Stomach (tissue), 8 donors: ENCODE measurements at regions not wholly inside any gene's neighbourhood (a gene's known extent, or its start where the extent isn't known, plus 50 kb on each side); places are given as distances from the start of the nearest gene placed in this dataset.

Source experiments
- DNase-seq, 2 donors: peaks; one replicate each; pipeline versions ENCODE4 v3.0.0 to v3.0.0-alpha.2; 2013 to 2019
- H3K27ac ChIP-seq, 5 donors: fragments of 200-600 bp in 4 of 5; sonication (generic) in 4 of 5; one replicate each; pipeline ENCODE4 v1.5.1; 2013 to 2019; ENCODE audit warnings: mild to moderate bottlenecking in 1 of 5, moderate library complexity in 1 of 5
- H3K27me3 ChIP-seq, 3 donors: fragments of 200-600 bp; sonication (generic); one replicate each; pipeline ENCODE4 v1.5.1; 2017 to 2019; ENCODE audit warnings: mixed run types in 1 of 3
- H3K36me3 ChIP-seq, 4 donors: fragments of 200-600 bp; sonication (generic); 1 replicate in 3 of 4; 2 replicates in 1 of 4; pipeline ENCODE4 v1.5.1; 2016 to 2019
- H3K4me1 ChIP-seq, 4 donors: fragments of 200-600 bp; sonication (generic); one replicate each; pipeline ENCODE4 v1.5.1; 2016 to 2019
- H3K4me3 ChIP-seq, 4 donors: fragments of 200-600 bp; sonication (generic) in 3 of 4; one replicate each; pipeline ENCODE4 v1.5.1; 2016 to 2019; ENCODE audit warnings: mild to moderate bottlenecking in 1 of 4
- H3K9me3 ChIP-seq, 4 donors: fragments of 200-600 bp; sonication (generic); one replicate each; pipeline ENCODE4 v1.5.1; 2016 to 2019
- CTCF ChIP-seq, 7 experiments: fragments of 450-650 bp in 4 of 7; fragments of 200-600 bp in 3 of 7; sonication (generic) in 3 of 7; IDR thresholded peaks; one replicate each; pipeline ENCODE4 v1.5.1; 2016 to 2019; ENCODE audit warnings: antibody characterized with exemption in 7 of 7, control low read depth in 2 of 7, mild to moderate bottlenecking in 1 of 7
- EP300 ChIP-seq: sonication (generic); formaldehyde crosslinking; IDR thresholded peaks from one replicate; pipeline ENCODE4 v1.6.1; 2017; ENCODE audit warnings: antibody characterized with exemption
- POLR2A ChIP-seq, 4 donors: fragments of 450-650 bp; IDR thresholded peaks; one replicate each; pipeline ENCODE4 v1.6.1; 2016; ENCODE audit warnings: antibody characterized with exemption in 4 of 4, control low read depth in 2 of 4, mild to moderate bottlenecking in 1 of 4, moderate library complexity in 1 of 4
- POLR2AphosphoS5 ChIP-seq, 3 donors: sonication (generic); formaldehyde crosslinking; IDR thresholded peaks; one replicate each; pipeline ENCODE4 v1.6.1; 2016; ENCODE audit warnings: antibody characterized with exemption in 3 of 3
- WGBS, 5 donors: extraction: QIAGEN DNeasy Blood & Tissue Kit in 3 of 5; methylation state at CpG; one replicate each; pipeline versions ENCODE4 v1.1.5 to v1.1.7; 2013 to 2018; 5-methylcytosine and 5-hydroxymethylcytosine counted together
- intact Hi-C: fragments of 100-400 bp; cut with DNase I; formaldehyde crosslinking; loops from one replicate; pipeline ENCODE4 v1.15.1; 2023; ENCODE audit warnings: low total_unique reads
- donor health status: healthy with polysubstance abuse.
- donor health status: Bipolar disorder and iron deficiency.
- donor health status: healthy.

GRCh38 chr1:90799326-90799725, 82.2 kb upstream of the BARHL2 start:
- H3K4me3 ChIP-seq = no peak overlapping the region
- H3K27me3 ChIP-seq = peaks cover 0 to 22% (median 4%) of the 10 kb centered on the region in 3 donors
- no peak overlapping the region for H3K27ac ChIP-seq
- 81 to 88% (median 87%) methylated on average over 8 of the region's 8 CpGs for WGBS, 5 donors
- TF ChIP-seq POLR2A (IDR thresholded peaks at IDR 0.05) (no peak), POLR2AphosphoS5 (IDR thresholded peaks at IDR 0.05) (no peak), CTCF (IDR thresholded peaks at IDR 0.05) (no peak), EP300 (no peak)
- H3K4me1 ChIP-seq = no peaks in the 10 kb centered on the region
- no peaks in the 10 kb centered on the region for H3K36me3 ChIP-seq
- no peak for DNase-seq
- intact Hi-C loops = no loop called here
- no peaks in the 10 kb centered on the region for H3K9me3 ChIP-seq

- TF ChIP-seq EP300 = no peak
- TF ChIP-seq CTCF (IDR thresholded peaks at IDR 0.05) = no peak
- no peak for TF ChIP-seq POLR2AphosphoS5 (IDR thresholded peaks at IDR 0.05)
- no peak for TF ChIP-seq POLR2A (IDR thresholded peaks at IDR 0.05)
- peaks cover 0 to 22% (median 4%) of the 10 kb centered on the region in 3 donors for H3K27me3 ChIP-seq
- DNase-seq = no peak
- 50 to 66% (median 64%) methylated on average over 2 of the region's 2 CpGs for WGBS, 5 donors
- intact Hi-C loops = no loop called here
- no peak overlapping the region for H3K27ac ChIP-seq
- no peaks in the 10 kb centered on the region for H3K4me1 ChIP-seq
- H3K4me3 ChIP-seq = no peak overlapping the region
- no peaks in the 10 kb centered on the region for H3K36me3 ChIP-seq
- no peaks in the 10 kb centered on the region for H3K9me3 ChIP-seq
These were observed 81.8 kb upstream of the BARHL2 start for GRCh38 chr1:90798883-90799282.

- peaks cover 0 to 22% (median 4%) of the 10 kb centered on the region in 3 donors for H3K27me3 ChIP-seq
- intact Hi-C loops = no loop called here
- TF ChIP-seq POLR2AphosphoS5 (IDR thresholded peaks at IDR 0.05) (no peak), EP300 (no peak), CTCF (IDR thresholded peaks at IDR 0.05) (no peak), POLR2A (IDR thresholded peaks at IDR 0.05) (no peak)
- H3K36me3 ChIP-seq = no peaks in the 10 kb centered on the region
- H3K9me3 ChIP-seq = no peaks in the 10 kb centered on the region
- DNase-seq = no peak
- no peak overlapping the region for H3K27ac ChIP-seq
- 79 to 97% (median 90%) methylated on average over 1 of the region's 1 CpG for WGBS, 5 donors
- H3K4me3 ChIP-seq = no peak overlapping the region
- no peaks in the 10 kb centered on the region for H3K4me1 ChIP-seq
These were observed 81.2 kb upstream of the BARHL2 start for GRCh38 chr1:90798344-90798743.

- no peak for DNase-seq
- TF ChIP-seq POLR2A (IDR thresholded peaks at IDR 0.05) (no peak), EP300 (no peak), CTCF (IDR thresholded peaks at IDR 0.05) (no peak), POLR2AphosphoS5 (IDR thresholded peaks at IDR 0.05) (no peak)
- Histone ChIP-seq H3K9me3 (peaks cover 0 to 3% (median 2%) of the 10 kb centered on the region in 4 donors), H3K27ac (no peak overlapping the region), H3K36me3 (no peaks in the 10 kb centered on the region), H3K4me1 (no peaks in the 10 kb centered on the region), H3K27me3 (peaks cover 0 to 14% (median 0%) of the 10 kb centered on the region in 3 donors), H3K4me3 (no peak overlapping the region)
- intact Hi-C loops = no loop called here
- 77 to 82% (median 79%) methylated on average over 2 of the region's 2 CpGs for WGBS, 5 donors
These were observed 78.3 kb upstream of the BARHL2 start for GRCh38 chr1:90795431-90795830.
